ENCODE measurements at regions not wholly inside any gene's neighbourhood (a gene's known extent, or its start where the extent isn't known, plus 50 kb on each side); places are given as distances from the start of the nearest gene placed in this dataset.

- H3K4me2 ChIP-seq (ENCODE audit: insufficient read depth, low read length), result no peak overlapping the region
- no peaks in the 10 kb centered on the region for H3K4me1 ChIP-seq (replicated peaks in 1 of 2; ENCODE audit: control insufficient read depth in 2 of 2, insufficient read depth in 2 of 2, low read length in 2 of 2)
- no peak for TF ChIP-seq FOXA3 (CRISPR knock-in tag; conservative IDR thresholded peaks at IDR 0.05 in 1 of 2, IDR thresholded peaks at IDR 0.05 in 1 of 2)
- no peak for TF ChIP-seq TGIF2 (CRISPR knock-in tag; IDR thresholded peaks at IDR 0.05)
- no peak for TF ChIP-seq HMG20B (CRISPR knock-in tag; IDR thresholded peaks at IDR 0.05)
- no peak for TF ChIP-seq ZNF134 (CRISPR knock-in tag; conservative IDR thresholded peaks at IDR 0.05)
- no peak for TF ChIP-seq BACH1 (tag; IDR thresholded peaks at IDR 0.05)
- TF ChIP-seq ZNF224 (CRISPR knock-in tag; IDR thresholded peaks at IDR 0.05), result no peak
- TF ChIP-seq CHD4 (IDR thresholded peaks at IDR 0.05; ENCODE audit: insufficient read depth, insufficient replicate concordance, low read depth, low read length, poor library complexity, severe bottlenecking), result no peak
- TF ChIP-seq RUNX1 (IDR thresholded peaks at IDR 0.05; ENCODE audit: low read depth), result no peak
- no peak for TF ChIP-seq ZFP30 (CRISPR knock-in tag; IDR thresholded peaks at IDR 0.05; ENCODE audit: borderline replicate concordance)
- no peak for TF ChIP-seq GATA2 (CRISPR knock-in tag; IDR thresholded peaks at IDR 0.05)
- no peak for TF ChIP-seq ZNF133 (CRISPR knock-in tag; IDR thresholded peaks at IDR 0.05)
- no peak for TF ChIP-seq SAP30 (IDR thresholded peaks at IDR 0.05; ENCODE audit: borderline replicate concordance, insufficient read depth, low read depth, low read length, poor library complexity, severe bottlenecking)
- no peak for TF ChIP-seq CHAMP1 (IDR thresholded peaks at IDR 0.05)
- no peak for TF ChIP-seq DIDO1 (tag; IDR thresholded peaks at IDR 0.05; ENCODE audit: low read depth)
- no peak for TF ChIP-seq GMEB1 (CRISPR knock-in tag; IDR thresholded peaks at IDR 0.05)
- no peak for TF ChIP-seq ZNF239 (CRISPR knock-in tag; IDR thresholded peaks at IDR 0.05)
- TF ChIP-seq HINFP (tag; conservative IDR thresholded peaks at IDR 0.05; ENCODE audit: low read depth), result no peak
- ChIA-PET CTCF (ENCODE audit: low intra/inter-chr PET ratio) (no interaction called here), POLR2A (no interaction called here)
- H3K79me2 ChIP-seq (ENCODE audit: control insufficient read depth, insufficient read depth, low read length), result no peaks in the 10 kb centered on the region
- in situ Hi-C loops (cut with MboI) (no loop called here), intact Hi-C loops (cut with micrococcal nuclease) (no loop called here)
- no peaks in the 10 kb centered on the region for H3K9me3 ChIP-seq (replicated peaks; ENCODE audit: control insufficient read depth, insufficient read depth, low read depth, low read length)
- H3K4me3 ChIP-seq, result no peak overlapping the region
- H3K27me3 ChIP-seq (ENCODE audit: control insufficient read depth in 2 of 2, insufficient read depth in 2 of 2, low read length in 2 of 2), result peaks cover 0 to 25% of the 10 kb centered on the region in 2 experiments; a peak in 3 of 5 replicates
- H2AFZ ChIP-seq (ENCODE audit: low read depth, low read length), result no peak overlapping the region
- H3K9ac ChIP-seq (ENCODE audit: insufficient read depth in 1 of 2, low read depth in 2 of 2, low read length in 2 of 2), result no peak overlapping the region
- under 1% methylated on average over 10 of the region's 10 CpGs for WGBS (ENCODE audit: insufficient coverage, low coverage, missing lambda C conversion rate)
- ATAC-seq, result no peak
- no peak for DNase-seq (ENCODE audit: extremely low read depth in 1 of 4, low spot score in 3 of 4)
- no peak overlapping the region for H3K27ac ChIP-seq (ENCODE audit: extremely low read depth, low read depth, low read length)
- H3K9me1 ChIP-seq (ENCODE audit: control insufficient read depth, insufficient read depth, low read length), result no peaks in the 10 kb centered on the region
- H3K36me3 ChIP-seq (ENCODE audit: control insufficient read depth, insufficient read depth, low read length), result no peaks in the 10 kb centered on the region
- no peak for FAIRE-seq
- H4K20me1 ChIP-seq (replicated peaks; ENCODE audit: control insufficient read depth, insufficient read depth, low read length), result no peaks in the 10 kb centered on the region
- no TSS peak for BruUV-seq (replicated peaks)
Observed at GRCh38 chr5:2909035-2909434, 157.6 kb upstream of the IRX2 start.
